Neural crest cell (in vitro differentiated cells): ENCODE measurements at regions not wholly inside any gene's neighbourhood (a gene's known extent, or its start where the extent isn't known, plus 50 kb on each side); places are given as distances from the start of the nearest gene placed in this dataset.

ENCODE experiments used
- DNase-seq: peaks from one replicate; pipeline ENCODE4 v3.0.0; 2021; ENCODE audit warnings: low read depth, mixed read lengths, low spot score
- H3K27ac Mint-ChIP-seq: one replicate; pipeline ENCODE4 v1.8.0; 2021; ENCODE audit warnings: mild to moderate bottlenecking, mixed read lengths; ENCODE audit not compliant: unreplicated experiment
- H3K27me3 Mint-ChIP-seq: 2 replicates; pipeline ENCODE4 v1.8.0; 2021; ENCODE audit warnings: low read depth, mild to moderate bottlenecking, mixed read lengths
- H3K36me3 Mint-ChIP-seq: 2 replicates; pipeline ENCODE4 v1.8.0; 2021; ENCODE audit warnings: low read depth, mild to moderate bottlenecking, mixed read lengths
- H3K4me1 Mint-ChIP-seq: 2 replicates; pipeline ENCODE4 v1.8.0; 2021; ENCODE audit warnings: mixed read lengths
- H3K4me3 Mint-ChIP-seq: one replicate; pipeline ENCODE4 v1.8.0; 2021; ENCODE audit warnings: mild to moderate bottlenecking, mixed read lengths
- H3K9me3 Mint-ChIP-seq: 2 replicates; pipeline ENCODE4 v1.8.0; 2021; ENCODE audit warnings: mixed read lengths
- TF ChIP-seq, protein P1 (sequence below): fragments of 200-600 bp; sonication (generic); conservative IDR thresholded peaks from 2 replicates; pipeline ENCODE4 v1.5.0; 2021; ENCODE audit warnings: antibody characterized with exemption, mild to moderate bottlenecking

GRCh38 chr2:39996653-39997080 lies 217.6 kb upstream of the THUMPD2 start:
- no peaks in the 10 kb centered on the region for H3K9me3 Mint-ChIP-seq
- no peaks in the 10 kb centered on the region for H3K36me3 Mint-ChIP-seq
- no peaks in the 10 kb centered on the region for H3K4me1 Mint-ChIP-seq
- TF ChIP-seq, protein P1, sequence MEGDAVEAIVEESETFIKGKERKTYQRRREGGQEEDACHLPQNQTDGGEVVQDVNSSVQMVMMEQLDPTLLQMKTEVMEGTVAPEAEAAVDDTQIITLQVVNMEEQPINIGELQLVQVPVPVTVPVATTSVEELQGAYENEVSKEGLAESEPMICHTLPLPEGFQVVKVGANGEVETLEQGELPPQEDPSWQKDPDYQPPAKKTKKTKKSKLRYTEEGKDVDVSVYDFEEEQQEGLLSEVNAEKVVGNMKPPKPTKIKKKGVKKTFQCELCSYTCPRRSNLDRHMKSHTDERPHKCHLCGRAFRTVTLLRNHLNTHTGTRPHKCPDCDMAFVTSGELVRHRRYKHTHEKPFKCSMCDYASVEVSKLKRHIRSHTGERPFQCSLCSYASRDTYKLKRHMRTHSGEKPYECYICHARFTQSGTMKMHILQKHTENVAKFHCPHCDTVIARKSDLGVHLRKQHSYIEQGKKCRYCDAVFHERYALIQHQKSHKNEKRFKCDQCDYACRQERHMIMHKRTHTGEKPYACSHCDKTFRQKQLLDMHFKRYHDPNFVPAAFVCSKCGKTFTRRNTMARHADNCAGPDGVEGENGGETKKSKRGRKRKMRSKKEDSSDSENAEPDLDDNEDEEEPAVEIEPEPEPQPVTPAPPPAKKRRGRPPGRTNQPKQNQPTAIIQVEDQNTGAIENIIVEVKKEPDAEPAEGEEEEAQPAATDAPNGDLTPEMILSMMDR, result no peak
- no peak overlapping the region for H3K27ac Mint-ChIP-seq
- H3K4me3 Mint-ChIP-seq, result no peak overlapping the region
- peaks cover 2% of the 10 kb centered on the region for H3K27me3 Mint-ChIP-seq
- no peak for DNase-seq

GRCh38 chr2:39995005-39995737 lies 216.1 kb upstream of the THUMPD2 start:
- Mint-ChIP-seq H3K36me3 (no peaks in the 10 kb centered on the region), H3K27ac (no peak overlapping the region), H3K4me3 (no peak overlapping the region), H3K27me3 (peaks cover 2% of the 10 kb centered on the region), H3K4me1 (no peaks in the 10 kb centered on the region), H3K9me3 (no peaks in the 10 kb centered on the region)
- TF ChIP-seq, protein P1, result no peak
- no peak for DNase-seq

- DNase-seq, result no peak
- H3K36me3 Mint-ChIP-seq, result no peaks in the 10 kb centered on the region
These were observed 215.1 kb upstream of the THUMPD2 start for GRCh38 chr2:39994151-39994550.

GRCh38 chr2:39991298-39991697 lies 212.2 kb upstream of the THUMPD2 start:
- Mint-ChIP-seq H3K27ac (no peak overlapping the region), H3K36me3 (no peaks in the 10 kb centered on the region), H3K4me1 (no peaks in the 10 kb centered on the region), H3K27me3 (no peaks in the 10 kb centered on the region), H3K4me3 (no peak overlapping the region), H3K9me3 (no peaks in the 10 kb centered on the region)
- TF ChIP-seq, protein P1, result no peak
- no peak for DNase-seq

More at GRCh38 chr2:39994151-39994550, 215.1 kb upstream of the THUMPD2 start:
- Mint-ChIP-seq H3K4me1 (no peaks in the 10 kb centered on the region), H3K9me3 (no peaks in the 10 kb centered on the region), H3K4me3 (no peak overlapping the region), H3K27me3 (no peaks in the 10 kb centered on the region), H3K27ac (no peak overlapping the region)
- TF ChIP-seq, protein P1, result no peak

- no peaks in the 10 kb centered on the region for H3K4me1 Mint-ChIP-seq
- no peaks in the 10 kb centered on the region for H3K36me3 Mint-ChIP-seq
- H3K9me3 Mint-ChIP-seq, result no peaks in the 10 kb centered on the region
- H3K27ac Mint-ChIP-seq, result no peak overlapping the region
- H3K4me3 Mint-ChIP-seq, result no peak overlapping the region
- TF ChIP-seq, protein P1, result no peak
- no peaks in the 10 kb centered on the region for H3K27me3 Mint-ChIP-seq
- DNase-seq, result no peak
These were observed 211.4 kb upstream of the THUMPD2 start for GRCh38 chr2:39990335-39990900.
